Neural progenitor cell (in vitro differentiated cells): ENCODE measurements at regions not wholly inside any gene's neighbourhood (a gene's known extent, or its start where the extent isn't known, plus 50 kb on each side); places are given as distances from the start of the nearest gene placed in this dataset.

Experiments used
- DNase-seq: peaks from one replicate; pipeline ENCODE4 v3.0.0-alpha.2; 2016; ENCODE audit warnings: low spot score
- H2AFZ ChIP-seq: fragments of 200-600 bp; sonication (generic); replicated peaks from 2 replicates; pipeline ENCODE4 v1.6.1; 2016; ENCODE audit warnings: antibody characterized with exemption
- H3F3A ChIP-seq: fragments of 200-600 bp; sonication (generic); 2 replicates; pipeline ENCODE4 v1.6.1; 2016; ENCODE audit warnings: antibody characterized with exemption, low read depth
- H3K27ac ChIP-seq: fragments of 200-600 bp; sonication (generic); 2 replicates; pipeline ENCODE4 v1.5.1; 2016; ENCODE audit warnings: mild to moderate bottlenecking
- H3K27me3 ChIP-seq: fragments of 200-600 bp; sonication (generic); 2 replicates; pipeline ENCODE4 v1.6.1; 2016; ENCODE audit warnings: mild to moderate bottlenecking, moderate library complexity
- H3K36me3 ChIP-seq: fragments of 200-600 bp; sonication (generic); 2 replicates; pipeline ENCODE4 v1.5.1; 2016
- H3K4me1 ChIP-seq: fragments of 200-600 bp; sonication (generic); 2 replicates; pipeline ENCODE4 v1.6.1; 2016; ENCODE audit warnings: mixed run types
- H3K4me2 ChIP-seq: fragments of 200-600 bp; sonication (generic); 2 replicates; pipeline ENCODE4 v1.6.1; 2016
- H3K4me3 ChIP-seq: fragments of 200-600 bp; sonication (generic); 2 replicates; pipeline ENCODE4 v1.5.1; 2016
- H3K79me2 ChIP-seq: fragments of 200-600 bp; sonication (generic); 2 replicates; pipeline ENCODE4 v1.6.1; 2016; ENCODE audit warnings: low read depth
- H3K9ac ChIP-seq: fragments of 200-600 bp; sonication (generic); 2 replicates; pipeline ENCODE4 v1.6.1; 2016
- H3K9me3 ChIP-seq: fragments of 200-600 bp; sonication (generic); 2 replicates; pipeline ENCODE4 v1.5.1; 2016; ENCODE audit warnings: low read depth
- H4K20me1 ChIP-seq: fragments of 200-600 bp; sonication (generic); 2 replicates; pipeline ENCODE4 v1.6.1; 2016; ENCODE audit warnings: low read depth
- H3K27ac Mint-ChIP-seq: 3 replicates; pipeline ENCODE4 v1.8.0; 2021; ENCODE audit warnings: mixed read lengths
- H3K27me3 Mint-ChIP-seq: 2 replicates; pipeline ENCODE4 v1.8.0; 2022; ENCODE audit warnings: low read depth, mild to moderate bottlenecking, inconsistent platforms, moderate library complexity, mixed read lengths; ENCODE audit not compliant: insufficient read depth
- H3K36me3 Mint-ChIP-seq: 3 replicates; pipeline ENCODE4 v1.8.0; 2021; ENCODE audit warnings: mixed read lengths
- H3K4me1 Mint-ChIP-seq: 3 replicates; pipeline ENCODE4 v1.8.0; 2021; ENCODE audit warnings: mixed read lengths
- H3K4me3 Mint-ChIP-seq: 3 replicates; pipeline ENCODE4 v1.8.0; 2021; ENCODE audit warnings: mild to moderate bottlenecking, moderate library complexity, mixed read lengths
- H3K9me3 Mint-ChIP-seq: 3 replicates; pipeline ENCODE4 v1.8.0; 2020; ENCODE audit warnings: mixed read lengths
- CTCF ChIP-seq: fragments of 200-600 bp; sonication (generic); IDR thresholded peaks from 2 replicates; pipeline ENCODE4 v1.5.1; 2017; ENCODE audit warnings: antibody characterized with exemption, mild to moderate bottlenecking
- EZH2 ChIP-seq: fragments of 200-600 bp; sonication (generic); IDR thresholded peaks from 2 replicates; pipeline ENCODE4 v1.6.1; 2017; ENCODE audit warnings: antibody characterized with exemption, mild to moderate bottlenecking, moderate library complexity
- EZH2phosphoT487 ChIP-seq: fragments of 200-600 bp; sonication (generic); IDR thresholded peaks from 2 replicates; pipeline ENCODE4 v1.6.1; 2017; ENCODE audit warnings: antibody characterized with exemption

- Histone ChIP-seq H3K4me3 (no peak overlapping the region), H3K36me3 (no peaks in the 10 kb centered on the region), H3K27ac (no peak overlapping the region), H3F3A (no peaks in the 10 kb centered on the region), H3K27me3 (no peaks in the 10 kb centered on the region), H4K20me1 (no peaks in the 10 kb centered on the region), H2AFZ (no peak overlapping the region), H3K4me1 (no peaks in the 10 kb centered on the region), H3K9ac (no peak overlapping the region), H3K9me3 (no peaks in the 10 kb centered on the region), H3K79me2 (no peaks in the 10 kb centered on the region), H3K4me2 (no peak overlapping the region)
- Mint-ChIP-seq H3K4me1 (peaks cover 14% of the 10 kb centered on the region), H3K36me3 (no peaks in the 10 kb centered on the region), H3K27me3 (peaks cover 3% of the 10 kb centered on the region), H3K27ac (no peak overlapping the region), H3K9me3 (no peaks in the 10 kb centered on the region), H3K4me3 (no peak overlapping the region)
- no peak for DNase-seq
- TF ChIP-seq EZH2: no peak
- TF ChIP-seq CTCF: no peak
- TF ChIP-seq EZH2phosphoT487: no peak
Measured at GRCh38 chr10:131620314-131620713, 280.5 kb upstream of the PPP2R2D start.

- H3K9ac ChIP-seq: no peak overlapping the region
- H3K36me3 Mint-ChIP-seq: no peaks in the 10 kb centered on the region
- H2AFZ ChIP-seq: no peak overlapping the region
- no peaks in the 10 kb centered on the region for H3K79me2 ChIP-seq
- no peaks in the 10 kb centered on the region for H3K4me1 ChIP-seq
- no peak overlapping the region for H3K4me3 Mint-ChIP-seq
- peaks cover 4% of the 10 kb centered on the region for H3K27me3 Mint-ChIP-seq
- no peaks in the 10 kb centered on the region for H3K27me3 ChIP-seq
- no peak overlapping the region for H3K4me2 ChIP-seq
- peaks cover 14% of the 10 kb centered on the region for H3K4me1 Mint-ChIP-seq
- H3K27ac Mint-ChIP-seq: no peak overlapping the region
- no peaks in the 10 kb centered on the region for H3K9me3 ChIP-seq
- TF ChIP-seq CTCF (no peak), EZH2phosphoT487 (no peak), EZH2 (no peak)
- H3K27ac ChIP-seq: no peak overlapping the region
- H3K36me3 ChIP-seq: no peaks in the 10 kb centered on the region
- no peaks in the 10 kb centered on the region for H4K20me1 ChIP-seq
- no peaks in the 10 kb centered on the region for H3K9me3 Mint-ChIP-seq
- no peaks in the 10 kb centered on the region for H3F3A ChIP-seq
- no peak overlapping the region for H3K4me3 ChIP-seq
- no peak for DNase-seq
Measured at GRCh38 chr10:131620904-131621303, 279.9 kb upstream of the PPP2R2D start.

GRCh38 chr10:131621784-131622624 is 278.8 kb upstream of the PPP2R2D start:
- Histone ChIP-seq H3K9ac (no peak overlapping the region), H3K4me2 (no peak overlapping the region), H3F3A (no peaks in the 10 kb centered on the region), H3K4me3 (no peak overlapping the region), H3K27me3 (no peaks in the 10 kb centered on the region), H2AFZ (no peak overlapping the region), H3K27ac (no peak overlapping the region), H3K79me2 (no peaks in the 10 kb centered on the region), H3K4me1 (no peaks in the 10 kb centered on the region), H4K20me1 (no peaks in the 10 kb centered on the region), H3K9me3 (no peaks in the 10 kb centered on the region), H3K36me3 (no peaks in the 10 kb centered on the region)
- H3K27ac Mint-ChIP-seq: peak overlapping the region; percentile 22
- H3K36me3 Mint-ChIP-seq: no peaks in the 10 kb centered on the region
- no peak for TF ChIP-seq EZH2
- TF ChIP-seq CTCF: no peak
- TF ChIP-seq EZH2phosphoT487: no peak
- H3K27me3 Mint-ChIP-seq: peaks cover 4% of the 10 kb centered on the region
- peaks cover 2% of the 10 kb centered on the region for H3K9me3 Mint-ChIP-seq
- H3K4me3 Mint-ChIP-seq: no peak overlapping the region
- peaks cover 11% of the 10 kb centered on the region for H3K4me1 Mint-ChIP-seq
- DNase-seq: no peak
